ENCODE measurements at regions not wholly inside any gene's neighbourhood (a gene's known extent, or its start where the extent isn't known, plus 50 kb on each side); places are given as distances from the start of the nearest gene placed in this dataset.

GRCh38 chr5:155137683-155138082, 124.1 kb downstream of the KIF4B start:
- H3K36me3 ChIP-seq (ENCODE audit: control insufficient read depth, insufficient read depth, low read length) = no peaks in the 10 kb centered on the region
- ATAC-seq (ENCODE audit: low read depth) = no peak
- no peaks in the 10 kb centered on the region for H3K4me1 ChIP-seq (ENCODE audit: control insufficient read depth, insufficient read depth, low read length)
- no peak overlapping the region for H3K27ac ChIP-seq (ENCODE audit: insufficient read depth, low read length)
- H3K79me1 ChIP-seq (ENCODE audit: low read depth in 1 of 2, low read length in 2 of 2) = no peaks in the 10 kb centered on the region
- H3K18ac ChIP-seq (ENCODE audit: low read depth, low read length) = no peak overlapping the region
- H3K4ac ChIP-seq (ENCODE audit: low read depth, low read length) = no peak overlapping the region
- no peak overlapping the region for H4K5ac ChIP-seq (ENCODE audit: low read depth, low read length)
- no peak overlapping the region for H3K56ac ChIP-seq (ENCODE audit: extremely low read depth, insufficient read depth, low read length)
- H2BK5ac ChIP-seq (ENCODE audit: low read depth, low read length, poor library complexity, severe bottlenecking) = no peak overlapping the region
- CTCF ChIA-PET = interaction anchor here (0.8 to 2.9 kb wide), 2 partner anchors 10 to 50 kb away, joined by 3 to 9 read pairs; no protein-coding TSS in a partner anchor
- H3K27me3 ChIP-seq (ENCODE audit: control insufficient read depth, insufficient read depth, low read length) = no peaks in the 10 kb centered on the region
- WGBS, 2 experiments (ENCODE audit: extremely low coverage in 2 of 2, insufficient read length in 1 of 2) = 30% methylated on average over 2 of the region's 3 CpGs; no CpG with 5 or more reads in 1 of the 2 experiments
- no TSS peak for BruUV-seq (replicated peaks)
- H3K23ac ChIP-seq (ENCODE audit: low read depth, low read length) = no peak overlapping the region
- DNase-seq = no peak
- TF ChIP-seq CEBPB (IDR thresholded peaks at IDR 0.05; ENCODE audit: low read depth, low read length) = no peak
- H2AK9ac ChIP-seq (replicated peaks; ENCODE audit: low read depth, low read length, poor library complexity) = no peak overlapping the region
- intact Hi-C loops (cut with micrococcal nuclease) (loop anchor here (10.0 kb wide), 1 partner anchor 787 kb away; no protein-coding TSS in a partner anchor), dilution Hi-C loops (cut with HindIII; ENCODE audit: low sequenced_read_pairs, unreplicated experiment) (no loop called here), in situ Hi-C loops (cut with MboI; ENCODE audit: low sequenced_read_pairs) (loop anchor here (5.0 to 10.0 kb wide), 2 partner anchors 1685 to 1987 kb away; no protein-coding TSS in a partner anchor)
- no peak overlapping the region for H2BK20ac ChIP-seq (ENCODE audit: low read depth, low read length)
- H3K14ac ChIP-seq (replicated peaks; ENCODE audit: low read depth, low read length) = no peak overlapping the region
- H4K20me1 ChIP-seq (ENCODE audit: insufficient read depth, low read length) = no peaks in the 10 kb centered on the region
- H2BK15ac ChIP-seq (ENCODE audit: low read depth, low read length) = no peak overlapping the region
- no peak overlapping the region for H3K4me2 ChIP-seq (ENCODE audit: low read depth, low read length)
- H4K91ac ChIP-seq (ENCODE audit: insufficient read depth, low read depth, low read length) = no peak overlapping the region
- H3K9me3 ChIP-seq (ENCODE audit: control insufficient read depth, insufficient read depth, low read length) = no peaks in the 10 kb centered on the region
- H2AK5ac ChIP-seq (ENCODE audit: low read depth, low read length) = no peak overlapping the region
- H4K8ac ChIP-seq (ENCODE audit: low read depth in 2 of 2, low read length in 2 of 2) = no peak overlapping the region
- H3K9me1 ChIP-seq (ENCODE audit: insufficient read depth, low read length) = no peaks in the 10 kb centered on the region
- H3K9ac ChIP-seq (ENCODE audit: low read depth, low read length) = no peak overlapping the region
- POLR2A ChIA-PET (ENCODE audit: unreplicated experiment) = no interaction called here
- no peak overlapping the region for H2AFZ ChIP-seq (replicated peaks; ENCODE audit: low read length, poor library complexity)
- H2BK120ac ChIP-seq (ENCODE audit: low read depth, low read length) = no peak overlapping the region
- no peak overlapping the region for H3K4me3 ChIP-seq (ENCODE audit: insufficient read depth, low read depth, low read length)
